ENCODE measurements at regions not wholly inside any gene's neighbourhood (a gene's known extent, or its start where the extent isn't known, plus 50 kb on each side); places are given as distances from the start of the nearest gene placed in this dataset.
"Not testable (repeated sequence)": the region's sequence is repeated elsewhere in the genome, so short reads cannot be mapped to it uniquely, and the experiment has no call there.

GRCh38 chr4:167838686-167839085 lies 253.7 kb upstream of the ANXA10 start:
- in situ Hi-C loops (cut with HindIII; ENCODE audit: low sequenced_read_pairs): no loop called here
- no peak overlapping the region for H3K4me3 ChIP-seq (ENCODE audit: low read depth, low read length)
- TF ChIP-seq, protein P1, sequence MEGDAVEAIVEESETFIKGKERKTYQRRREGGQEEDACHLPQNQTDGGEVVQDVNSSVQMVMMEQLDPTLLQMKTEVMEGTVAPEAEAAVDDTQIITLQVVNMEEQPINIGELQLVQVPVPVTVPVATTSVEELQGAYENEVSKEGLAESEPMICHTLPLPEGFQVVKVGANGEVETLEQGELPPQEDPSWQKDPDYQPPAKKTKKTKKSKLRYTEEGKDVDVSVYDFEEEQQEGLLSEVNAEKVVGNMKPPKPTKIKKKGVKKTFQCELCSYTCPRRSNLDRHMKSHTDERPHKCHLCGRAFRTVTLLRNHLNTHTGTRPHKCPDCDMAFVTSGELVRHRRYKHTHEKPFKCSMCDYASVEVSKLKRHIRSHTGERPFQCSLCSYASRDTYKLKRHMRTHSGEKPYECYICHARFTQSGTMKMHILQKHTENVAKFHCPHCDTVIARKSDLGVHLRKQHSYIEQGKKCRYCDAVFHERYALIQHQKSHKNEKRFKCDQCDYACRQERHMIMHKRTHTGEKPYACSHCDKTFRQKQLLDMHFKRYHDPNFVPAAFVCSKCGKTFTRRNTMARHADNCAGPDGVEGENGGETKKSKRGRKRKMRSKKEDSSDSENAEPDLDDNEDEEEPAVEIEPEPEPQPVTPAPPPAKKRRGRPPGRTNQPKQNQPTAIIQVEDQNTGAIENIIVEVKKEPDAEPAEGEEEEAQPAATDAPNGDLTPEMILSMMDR (IDR thresholded peaks at IDR 0.05; ENCODE audit: low read depth, low read length, missing control alignments): no peak
- DNase-seq (ENCODE audit: low read depth): no peak

DNA sequence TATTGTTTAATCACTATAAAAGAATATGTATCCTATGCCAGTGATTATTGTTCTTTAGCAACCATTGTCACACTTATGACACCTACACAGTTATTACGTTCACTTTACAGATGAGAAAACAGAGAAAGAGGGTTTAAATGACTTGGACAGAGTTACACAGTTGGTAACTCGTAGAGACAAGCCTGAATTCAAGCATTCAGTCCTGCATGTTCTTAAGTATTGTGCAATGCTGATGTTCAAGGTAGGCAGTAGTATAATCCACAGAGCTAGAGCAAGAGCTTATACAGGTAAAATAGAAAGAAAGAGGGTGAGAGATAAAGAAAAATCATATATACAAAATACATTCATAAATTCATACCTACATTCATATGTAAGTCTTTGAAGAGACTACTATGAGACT lies 249.8 kb upstream of the ANXA10 start:
- in situ Hi-C loops (cut with HindIII; ENCODE audit: low sequenced_read_pairs): no loop called here
- H3K4me3 ChIP-seq (ENCODE audit: low read depth, low read length): no peak overlapping the region
- TF ChIP-seq, protein P1 (IDR thresholded peaks at IDR 0.05; ENCODE audit: low read depth, low read length, missing control alignments): no peak
- DNase-seq (ENCODE audit: low read depth): no peak

GRCh38 chr4:167854881-167855280 lies 237.5 kb upstream of the ANXA10 start:
- TF ChIP-seq, protein P1 (IDR thresholded peaks at IDR 0.05; ENCODE audit: low read depth, low read length, missing control alignments): no peak
- no peak for DNase-seq (ENCODE audit: low read depth)
- in situ Hi-C loops (cut with HindIII; ENCODE audit: low sequenced_read_pairs): no loop called here
- H3K4me3 ChIP-seq (ENCODE audit: low read depth, low read length): no peak overlapping the region

- DNase-seq (ENCODE audit: low read depth); H3K4me3 ChIP-seq (ENCODE audit: low read depth, low read length); in situ Hi-C loops (cut with HindIII; ENCODE audit: low sequenced_read_pairs): not testable (repeated sequence)
These were observed 234.2 kb upstream of the ANXA10 start for GRCh38 chr4:167858127-167858526.

DNA sequence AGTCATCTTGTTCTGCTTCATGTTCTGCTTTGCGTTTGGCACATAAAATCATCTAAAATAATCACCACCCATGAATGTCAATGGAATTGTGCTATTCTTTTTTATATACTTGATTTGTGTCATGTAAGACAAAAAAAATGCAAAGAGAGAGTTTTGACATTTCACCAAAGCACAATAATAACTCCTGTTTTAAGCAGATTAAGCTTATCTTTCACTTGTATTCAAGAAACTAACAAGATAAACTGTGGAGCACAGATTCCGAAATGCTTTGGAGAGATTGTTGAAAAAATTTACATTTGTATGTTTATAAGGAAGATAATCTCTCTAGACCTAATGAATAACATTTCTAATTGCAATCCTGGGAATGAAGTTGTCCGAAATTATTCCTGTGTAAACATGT lies 225.1 kb upstream of the ANXA10 start:
- TF ChIP-seq, protein P1 (IDR thresholded peaks at IDR 0.05; ENCODE audit: low read depth, low read length, missing control alignments): no peak
- in situ Hi-C loops (cut with HindIII; ENCODE audit: low sequenced_read_pairs): no loop called here
- no peak overlapping the region for H3K4me3 ChIP-seq (ENCODE audit: low read depth, low read length)
- DNase-seq (ENCODE audit: low read depth): no peak

DNA sequence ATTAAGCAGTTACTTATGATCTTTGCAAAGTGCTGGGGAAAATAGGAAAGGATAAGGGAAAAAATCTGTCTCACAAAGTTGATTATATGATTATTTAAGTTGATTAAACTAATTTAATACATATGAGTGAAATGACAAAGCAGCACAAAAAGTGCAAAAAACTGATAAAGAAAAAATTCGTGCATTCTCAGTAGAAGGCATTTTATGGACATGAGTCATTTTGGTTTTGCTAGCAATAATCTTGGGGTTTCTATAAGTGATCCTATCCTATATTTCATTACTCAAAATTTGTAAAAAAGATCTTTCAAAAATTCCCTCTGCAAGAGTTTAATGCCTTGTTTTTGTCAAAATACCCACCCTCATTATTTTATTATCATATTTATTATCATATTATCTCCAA lies 224.2 kb upstream of the ANXA10 start:
- H3K4me3 ChIP-seq (ENCODE audit: low read depth, low read length): no peak overlapping the region
- TF ChIP-seq, protein P1 (IDR thresholded peaks at IDR 0.05; ENCODE audit: low read depth, low read length, missing control alignments): no peak
- no peak for DNase-seq (ENCODE audit: low read depth)
- in situ Hi-C loops (cut with HindIII; ENCODE audit: low sequenced_read_pairs): no loop called here

DNA sequence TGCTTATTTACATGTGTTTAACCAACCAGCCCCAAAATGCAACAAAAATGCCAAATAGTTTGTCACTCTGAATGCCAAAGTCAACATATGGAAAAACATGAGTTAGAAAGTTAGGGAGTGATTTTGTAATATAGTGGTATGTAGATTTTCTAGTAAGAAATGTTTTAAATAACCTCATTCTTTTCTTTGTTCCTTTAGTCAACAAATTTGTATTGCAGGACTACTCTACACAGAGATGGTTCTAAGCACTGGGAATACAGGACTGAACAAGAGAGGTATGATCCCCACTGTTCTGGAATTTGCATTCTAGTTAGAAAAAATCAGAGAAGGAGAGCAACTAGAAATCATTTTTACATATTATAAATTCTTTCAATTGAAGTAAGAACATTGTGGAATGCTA lies 218.8 kb upstream of the ANXA10 start:
- TF ChIP-seq, protein P1 (IDR thresholded peaks at IDR 0.05; ENCODE audit: low read depth, low read length, missing control alignments): no peak
- no peak overlapping the region for H3K4me3 ChIP-seq (ENCODE audit: low read depth, low read length)
- DNase-seq (ENCODE audit: low read depth): peak; percentile 13
- in situ Hi-C loops (cut with HindIII; ENCODE audit: low sequenced_read_pairs): no loop called here

DNA sequence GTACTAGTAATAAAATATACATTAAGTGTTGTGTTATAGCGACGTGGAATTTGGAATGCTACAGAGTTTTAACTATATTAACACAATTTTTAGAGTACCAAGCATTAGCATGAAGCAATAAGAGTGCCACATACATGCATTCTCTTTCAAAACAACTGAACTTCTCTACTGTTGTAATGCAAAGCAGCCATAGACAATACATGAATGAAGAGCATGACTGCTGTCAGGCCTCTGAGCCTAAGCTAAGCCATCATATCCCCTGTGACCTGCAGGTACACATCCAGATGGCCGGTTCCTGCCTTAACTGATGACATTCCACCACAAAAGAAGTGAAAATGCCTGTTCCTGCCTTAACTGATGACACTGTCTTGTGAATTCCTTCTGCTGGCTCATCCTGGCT lies 216.2 kb upstream of the ANXA10 start:
- in situ Hi-C loops (cut with HindIII; ENCODE audit: low sequenced_read_pairs); H3K4me3 ChIP-seq (ENCODE audit: low read depth, low read length); DNase-seq (ENCODE audit: low read depth): not testable (repeated sequence)

DNA sequence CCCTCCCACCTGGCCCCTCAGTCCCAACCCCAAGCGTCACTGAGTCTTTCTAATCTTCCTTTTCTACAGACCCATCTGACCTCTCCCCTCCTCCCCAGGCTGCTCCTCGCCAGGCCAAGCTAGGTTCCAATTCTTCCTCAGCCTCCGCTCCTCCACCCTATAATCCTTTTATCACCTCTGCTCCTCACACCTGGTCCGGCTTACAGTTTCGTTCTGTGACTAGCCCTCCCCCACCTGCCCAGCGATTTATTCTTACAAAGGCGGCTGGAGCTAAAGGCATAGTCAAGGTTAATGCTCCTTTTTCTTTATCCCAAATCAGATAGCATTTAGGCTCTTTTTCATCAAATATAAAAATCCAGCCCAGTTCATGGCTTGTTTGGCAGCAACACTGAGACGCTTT lies 214.5 kb upstream of the ANXA10 start:
- H3K4me3 ChIP-seq (ENCODE audit: low read depth, low read length); DNase-seq (ENCODE audit: low read depth); in situ Hi-C loops (cut with HindIII; ENCODE audit: low sequenced_read_pairs): not testable (repeated sequence)

Measured in astrocyte of the cerebellum (primary cell).